ENCODE measurements at regions not wholly inside any gene's neighbourhood (a gene's known extent, or its start where the extent isn't known, plus 50 kb on each side); places are given as distances from the start of the nearest gene placed in this dataset.

- TF ChIP-seq E4F1 (IDR thresholded peaks at IDR 0.05; ENCODE audit: borderline replicate concordance, partially characterized antibody): no peak
- no peak for TF ChIP-seq CEBPB (IDR thresholded peaks at IDR 0.05; ENCODE audit: borderline replicate concordance in 1 of 2, low read depth in 2 of 2, low read length in 2 of 2)
- TF ChIP-seq CBX3 (IDR thresholded peaks at IDR 0.05; ENCODE audit: borderline replicate concordance, low read depth): no peak
- TF ChIP-seq RUNX3 (IDR thresholded peaks at IDR 0.05; ENCODE audit: low read length): no peak
- TF ChIP-seq ZNF24 (IDR thresholded peaks at IDR 0.05): no peak
These were observed 340.6 kb downstream of the DYSF start (continued) for GRCh38 chr2:71793926-71794325.

DNA sequence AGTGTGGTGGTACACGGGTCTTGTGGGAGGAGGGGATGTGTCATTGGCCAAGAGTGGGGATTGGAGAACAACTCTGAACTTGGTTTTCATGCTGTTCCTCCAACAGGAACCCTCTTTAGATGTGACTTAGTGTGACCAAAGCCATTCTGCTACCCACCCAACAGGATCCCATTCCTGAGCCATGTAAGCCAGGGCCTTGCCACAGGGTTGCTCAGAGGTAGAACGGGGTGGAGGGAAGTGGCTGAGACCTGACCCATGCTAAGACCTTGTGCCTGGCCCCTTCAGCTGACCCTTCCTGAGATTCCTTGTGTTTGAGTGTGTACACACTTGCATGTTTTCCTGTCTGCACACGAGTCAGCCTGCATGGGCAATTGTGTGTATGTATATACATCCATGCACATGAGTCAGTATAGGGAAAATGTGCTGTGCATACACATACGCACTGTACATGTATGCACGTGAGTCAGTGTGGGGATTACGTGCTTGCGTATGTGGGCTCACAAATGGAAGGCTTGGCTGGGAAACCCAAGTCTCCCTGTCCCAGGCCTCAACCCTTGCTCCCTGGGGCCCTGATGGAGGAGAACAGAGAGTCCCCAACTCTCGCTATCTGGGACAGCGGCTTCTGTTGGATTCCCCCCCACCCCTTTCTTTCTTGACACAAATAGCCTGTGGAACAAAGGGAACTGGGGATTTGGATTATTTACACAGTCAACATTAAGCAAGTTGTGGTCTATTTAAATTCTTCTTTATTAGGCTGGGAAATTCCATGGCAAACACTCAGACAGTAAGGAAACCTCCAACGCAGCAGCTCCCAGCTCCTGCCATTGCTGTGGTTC is 339.8 kb downstream of the DYSF start:
- no TSS peak for BruUV-seq (replicated peaks)
- no peak for DNase-seq (ENCODE audit: low read depth, low spot score)
- SMC1A ChIA-PET (ENCODE audit: uncharacterized antibody, unreplicated experiment): no interaction called here
- H3K9ac ChIP-seq (ENCODE audit: control insufficient read depth, insufficient read depth, low read length): no peak overlapping the region
- H3K4me3 ChIP-seq: no peak overlapping the region
- 30% methylated on average over 10 of the region's 10 CpGs for WGBS (ENCODE audit: insufficient coverage, insufficient replicate concordance, low lambda C conversion rate, missing lambda C conversion rate)
- ATAC-seq: no peak
- H3K9me3 ChIP-seq (replicated peaks; ENCODE audit: control insufficient read depth, insufficient read depth, low read length): no peaks in the 10 kb centered on the region
- H3K4me1 ChIP-seq (ENCODE audit: control insufficient read depth, insufficient read depth, low read length): no peaks in the 10 kb centered on the region
- intact Hi-C loops (cut with micrococcal nuclease; ENCODE audit: unreplicated experiment) (no loop called here), in situ Hi-C loops (cut with MboI) (no loop called here)
- no peak for FAIRE-seq
- CTCF ChIA-PET: no interaction called here
- RAD21 ChIA-PET (ENCODE audit: unreplicated experiment): no interaction called here
- POLR2A ChIA-PET: no interaction called here
- H3K36me3 ChIP-seq (ENCODE audit: control insufficient read depth in 2 of 2, insufficient read depth in 2 of 2, low read length in 1 of 2): no peaks in the 10 kb centered on the region
- no peaks in the 10 kb centered on the region for H4K20me1 ChIP-seq (ENCODE audit: control insufficient read depth, insufficient read depth)
- no peak overlapping the region for H3K4me2 ChIP-seq (ENCODE audit: control insufficient read depth, insufficient read depth)
- no peaks in the 10 kb centered on the region for H3K79me2 ChIP-seq (ENCODE audit: control insufficient read depth, insufficient read depth, low read length)
- H3K27me3 ChIP-seq (replicated peaks in 1 of 2; ENCODE audit: control insufficient read depth in 2 of 2, insufficient read depth in 2 of 2, low read length in 1 of 2): no peaks in the 10 kb centered on the region; a peak in 1 of 4 replicates
- no peak overlapping the region for H2AFZ ChIP-seq (ENCODE audit: control insufficient read depth, low read depth, low read length)
- no peak overlapping the region for H3K27ac ChIP-seq (ENCODE audit: control insufficient read depth, insufficient read depth)
- TF ChIP-seq NRF1 (conservative IDR thresholded peaks at IDR 0.05; ENCODE audit: low read depth, low read length) (no peak), POLR2AphosphoS5 (IDR thresholded peaks at IDR 0.05; ENCODE audit: low read length) (no peak), PBX3 (IDR thresholded peaks at IDR 0.05; ENCODE audit: insufficient replicate concordance, low read depth, low read length) (no peak), FOXM1 (IDR thresholded peaks at IDR 0.05; ENCODE audit: low read depth, low read length) (no peak), SRF (IDR thresholded peaks at IDR 0.05; ENCODE audit: low read depth in 2 of 2, low read length in 2 of 2) (no peak), KDM1A (IDR thresholded peaks at IDR 0.05; ENCODE audit: borderline replicate concordance) (no peak), CHD2 (IDR thresholded peaks at IDR 0.05; ENCODE audit: borderline replicate concordance, low read depth, low read length) (no peak), STAT1 (conservative IDR thresholded peaks at IDR 0.05) (no peak)
- TF ChIP-seq, protein P1, sequence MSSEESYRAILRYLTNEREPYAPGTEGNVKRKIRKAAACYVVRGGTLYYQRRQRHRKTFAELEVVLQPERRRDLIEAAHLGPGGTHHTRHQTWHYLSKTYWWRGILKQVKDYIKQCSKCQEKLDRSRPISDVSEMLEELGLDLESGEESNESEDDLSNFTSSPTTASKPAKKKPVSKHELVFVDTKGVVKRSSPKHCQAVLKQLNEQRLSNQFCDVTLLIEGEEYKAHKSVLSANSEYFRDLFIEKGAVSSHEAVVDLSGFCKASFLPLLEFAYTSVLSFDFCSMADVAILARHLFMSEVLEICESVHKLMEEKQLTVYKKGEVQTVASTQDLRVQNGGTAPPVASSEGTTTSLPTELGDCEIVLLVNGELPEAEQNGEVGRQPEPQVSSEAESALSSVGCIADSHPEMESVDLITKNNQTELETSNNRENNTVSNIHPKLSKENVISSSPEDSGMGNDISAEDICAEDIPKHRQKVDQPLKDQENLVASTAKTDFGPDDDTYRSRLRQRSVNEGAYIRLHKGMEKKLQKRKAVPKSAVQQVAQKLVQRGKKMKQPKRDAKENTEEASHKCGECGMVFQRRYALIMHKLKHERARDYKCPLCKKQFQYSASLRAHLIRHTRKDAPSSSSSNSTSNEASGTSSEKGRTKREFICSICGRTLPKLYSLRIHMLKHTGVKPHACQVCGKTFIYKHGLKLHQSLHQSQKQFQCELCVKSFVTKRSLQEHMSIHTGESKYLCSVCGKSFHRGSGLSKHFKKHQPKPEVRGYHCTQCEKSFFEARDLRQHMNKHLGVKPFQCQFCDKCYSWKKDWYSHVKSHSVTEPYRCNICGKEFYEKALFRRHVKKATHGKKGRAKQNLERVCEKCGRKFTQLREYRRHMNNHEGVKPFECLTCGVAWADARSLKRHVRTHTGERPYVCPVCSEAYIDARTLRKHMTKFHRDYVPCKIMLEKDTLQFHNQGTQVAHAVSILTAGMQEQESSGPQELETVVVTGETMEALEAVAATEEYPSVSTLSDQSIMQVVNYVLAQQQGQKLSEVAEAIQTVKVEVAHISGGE (CRISPR knock-in tag; IDR thresholded peaks at IDR 0.05): no peak

All from GM12878 (cell line).